GM23338 (cell line): ENCODE measurements at regions not wholly inside any gene's neighbourhood (a gene's known extent, or its start where the extent isn't known, plus 50 kb on each side); places are given as distances from the start of the nearest gene placed in this dataset.

ENCODE experiments used
- EZH2 ChIP-seq: fragments of 200-600 bp; sonication (generic); IDR thresholded peaks from one replicate; pipeline ENCODE4 v1.8.0; 2017; ENCODE audit warnings: antibody characterized with exemption, mild to moderate bottlenecking, low read depth; ENCODE audit not compliant: unreplicated experiment
- ZNF114 ChIP-seq: fragments of 250-450 bp; sonication (Bioruptor Pico); IDR thresholded peaks from 2 replicates; pipeline ENCODE4 v1.5.0; 2020; ENCODE audit warnings: mild to moderate bottlenecking, moderate library complexity
- TF ChIP-seq, protein P1 (sequence below), 2 experiments: fragments of 200-600 bp in 1 of 2; sonication (generic) in 1 of 2; conservative IDR thresholded peaks; 2 replicates each; pipeline versions ENCODE4 v1.5.1 to v1.6.1; 2016 to 2017; ENCODE audit warnings: antibody characterized with exemption in 2 of 2, low read depth in 2 of 2, mild to moderate bottlenecking in 2 of 2, moderate library complexity in 1 of 2

DNA sequence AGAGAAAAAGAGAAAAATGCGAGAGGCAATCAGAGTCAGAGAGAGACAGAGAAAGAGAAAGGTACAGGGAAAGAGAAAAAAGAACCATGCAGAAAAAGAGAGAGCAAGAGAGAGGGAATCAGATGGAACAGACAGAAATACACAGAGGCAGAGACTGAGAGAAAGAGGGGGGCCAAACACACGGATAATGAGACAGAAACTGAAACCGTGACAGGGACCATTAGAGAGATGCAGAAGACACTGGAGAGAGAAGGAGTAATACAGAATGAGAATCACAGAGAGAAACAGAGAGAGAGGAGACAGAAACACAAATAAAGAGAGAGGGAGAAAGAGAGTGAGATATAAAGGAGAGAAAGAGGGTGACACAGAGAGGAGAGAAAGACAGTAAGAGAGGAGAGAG lies 412.1 kb upstream of the USP9Y start:
- TF ChIP-seq ZNF114 (CRISPR knock-in tag) = no peak
- TF ChIP-seq, protein P1, sequence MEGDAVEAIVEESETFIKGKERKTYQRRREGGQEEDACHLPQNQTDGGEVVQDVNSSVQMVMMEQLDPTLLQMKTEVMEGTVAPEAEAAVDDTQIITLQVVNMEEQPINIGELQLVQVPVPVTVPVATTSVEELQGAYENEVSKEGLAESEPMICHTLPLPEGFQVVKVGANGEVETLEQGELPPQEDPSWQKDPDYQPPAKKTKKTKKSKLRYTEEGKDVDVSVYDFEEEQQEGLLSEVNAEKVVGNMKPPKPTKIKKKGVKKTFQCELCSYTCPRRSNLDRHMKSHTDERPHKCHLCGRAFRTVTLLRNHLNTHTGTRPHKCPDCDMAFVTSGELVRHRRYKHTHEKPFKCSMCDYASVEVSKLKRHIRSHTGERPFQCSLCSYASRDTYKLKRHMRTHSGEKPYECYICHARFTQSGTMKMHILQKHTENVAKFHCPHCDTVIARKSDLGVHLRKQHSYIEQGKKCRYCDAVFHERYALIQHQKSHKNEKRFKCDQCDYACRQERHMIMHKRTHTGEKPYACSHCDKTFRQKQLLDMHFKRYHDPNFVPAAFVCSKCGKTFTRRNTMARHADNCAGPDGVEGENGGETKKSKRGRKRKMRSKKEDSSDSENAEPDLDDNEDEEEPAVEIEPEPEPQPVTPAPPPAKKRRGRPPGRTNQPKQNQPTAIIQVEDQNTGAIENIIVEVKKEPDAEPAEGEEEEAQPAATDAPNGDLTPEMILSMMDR (conservative IDR thresholded peaks at IDR 0.05; ENCODE audit: low read depth in 2 of 2) = no peak
- TF ChIP-seq EZH2 = no peak
